ENCODE measurements at regions not wholly inside any gene's neighbourhood (a gene's known extent, or its start where the extent isn't known, plus 50 kb on each side); places are given as distances from the start of the nearest gene placed in this dataset.

DNA sequence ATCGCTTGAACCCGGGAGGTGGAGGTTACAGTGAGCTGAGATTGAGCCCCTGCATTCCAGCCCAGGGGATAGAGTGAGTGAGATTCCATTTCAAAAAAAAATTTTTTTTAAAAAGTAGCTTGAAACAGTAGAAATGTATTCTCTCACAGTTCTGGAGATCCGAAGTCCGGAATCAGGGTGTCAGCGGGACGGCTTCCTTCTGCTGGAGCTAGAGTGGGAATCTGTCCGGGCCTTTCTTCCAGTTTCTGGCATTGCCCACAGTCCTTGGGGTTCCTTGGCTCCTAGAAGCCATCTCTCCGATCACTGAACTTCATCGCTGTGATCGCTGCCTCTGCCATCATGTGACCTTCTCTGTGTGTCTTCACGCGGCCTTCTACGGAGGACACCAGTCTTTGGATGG, 181.2 kb upstream of the CIBAR2 start:
- DNase-seq (ENCODE audit: low spot score): no peak

DNA sequence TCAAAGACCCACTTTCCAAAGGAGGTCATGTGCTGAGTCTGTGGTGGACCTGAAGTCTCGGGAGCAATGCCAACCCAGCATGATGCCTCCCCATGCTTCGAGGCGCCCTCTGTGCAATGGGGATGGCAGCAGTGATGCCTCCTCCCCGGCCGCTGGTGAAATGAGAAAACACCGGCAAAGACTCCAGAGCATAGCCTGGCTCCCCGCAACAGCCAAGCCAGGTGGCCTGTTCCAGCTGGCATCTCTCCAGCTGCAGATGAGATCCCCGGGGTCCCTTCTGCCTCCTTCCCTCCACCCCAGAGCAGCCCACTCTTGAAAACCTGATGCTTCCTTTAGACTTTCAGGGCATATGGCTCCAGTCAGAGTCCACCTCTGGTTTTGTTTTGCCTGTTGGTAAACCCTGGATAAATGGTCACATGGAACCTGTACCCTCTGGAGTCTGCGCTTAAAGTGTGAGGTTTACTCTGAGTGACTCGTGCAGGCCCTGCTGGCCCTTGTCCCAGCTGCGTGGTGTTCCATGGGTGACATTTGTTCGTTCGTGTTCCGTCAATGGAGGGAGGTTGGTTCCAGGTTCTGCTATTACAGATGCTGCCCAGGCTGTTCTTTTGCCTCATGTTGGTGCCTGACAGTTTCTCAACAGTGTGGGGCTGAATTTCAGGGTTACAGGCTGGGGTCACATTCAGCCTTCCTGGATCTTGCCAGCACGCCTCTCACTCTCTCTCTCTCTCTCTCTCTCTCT, 181.8 kb upstream of the CIBAR2 start:
- DNase-seq (ENCODE audit: low spot score): no peak

DNA sequence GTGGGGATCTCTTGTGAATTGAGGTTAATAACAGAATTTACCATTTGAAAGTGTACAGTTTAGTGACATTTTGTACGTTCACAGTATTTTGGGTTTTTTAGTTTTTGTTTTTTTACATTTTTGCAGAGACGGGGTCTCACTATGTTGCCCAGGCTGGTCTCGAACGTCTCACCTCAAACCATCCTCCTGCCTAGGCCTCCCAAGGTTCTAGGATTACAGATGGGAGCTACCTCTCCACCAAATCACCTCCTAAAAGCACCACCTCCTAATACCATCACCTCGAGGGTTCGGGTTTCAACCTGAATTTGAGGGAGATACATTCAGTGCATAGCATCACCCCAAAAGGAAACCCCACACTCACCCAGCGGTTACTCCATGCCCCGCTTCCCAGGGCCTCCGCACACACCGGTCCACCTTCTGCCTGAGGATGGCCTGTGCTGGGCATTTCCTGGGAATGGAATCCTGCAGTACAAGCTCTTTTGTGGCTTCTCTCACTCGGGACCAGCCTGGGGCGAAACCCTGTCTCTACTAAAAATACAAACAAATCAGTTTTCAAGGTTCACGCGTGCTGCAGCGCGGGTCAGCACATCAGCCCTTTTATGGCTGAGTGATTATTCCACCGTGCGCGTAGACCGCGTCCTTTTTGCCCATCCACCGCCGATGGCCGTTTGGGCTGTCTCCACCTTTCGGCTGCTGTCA, 182.7 kb upstream of the CIBAR2 start:
- DNase-seq (ENCODE audit: low spot score): no peak

- peak; percentile 64 for DNase-seq (ENCODE audit: low spot score)
These were observed 184.8 kb upstream of the CIBAR2 start for GRCh38 chr16:85296859-85297660.

DNA sequence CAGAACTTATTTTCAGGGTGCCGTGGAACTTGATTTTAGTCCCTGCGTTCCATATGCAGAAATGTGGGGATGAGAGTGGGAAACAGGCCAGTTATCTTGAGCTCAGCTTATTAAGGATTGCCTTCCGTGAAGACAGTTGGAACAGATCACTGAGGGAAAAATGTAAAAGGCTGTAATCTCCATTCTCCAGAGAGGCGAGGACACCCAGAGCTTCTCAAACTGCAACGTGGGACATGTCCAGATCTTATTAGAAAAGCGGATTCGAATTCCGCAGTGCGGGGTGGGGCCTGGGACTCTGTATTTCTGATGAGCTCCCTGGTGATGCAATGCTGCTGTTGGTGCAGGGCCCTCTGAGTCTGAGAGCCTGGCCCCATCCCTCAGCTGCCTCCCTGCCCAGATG, 185.6 kb upstream of the CIBAR2 start:
- no peak for DNase-seq (ENCODE audit: low spot score)

- no peak for DNase-seq (ENCODE audit: low spot score)
These were observed 188.2 kb upstream of the CIBAR2 start for GRCh38 chr16:85300406-85300968.

DNA sequence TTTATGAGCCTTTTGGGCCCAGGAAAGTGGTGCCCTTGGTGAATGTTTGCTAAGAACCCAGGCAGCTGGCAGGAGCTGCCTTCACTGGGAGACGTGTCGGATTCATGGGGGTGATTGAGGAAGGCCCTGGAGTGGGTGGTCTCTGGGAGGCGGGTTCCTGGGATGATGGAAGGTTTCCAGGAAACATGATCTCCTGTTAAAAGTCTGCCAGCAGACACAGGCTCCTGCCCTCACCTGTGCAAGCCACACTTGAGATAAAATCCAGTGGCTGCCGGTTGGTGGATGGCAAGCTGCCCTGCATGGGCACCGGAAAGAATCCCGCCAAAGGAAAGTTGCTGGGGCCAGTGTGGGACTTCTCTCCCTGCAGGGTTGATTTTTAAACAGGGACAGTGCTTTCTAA, 189.0 kb upstream of the CIBAR2 start:
- DNase-seq (ENCODE audit: low spot score): no peak

GRCh38 chr16:85302018-85302847, 190.0 kb upstream of the CIBAR2 start:
- DNase-seq (ENCODE audit: low spot score): no peak

DNA sequence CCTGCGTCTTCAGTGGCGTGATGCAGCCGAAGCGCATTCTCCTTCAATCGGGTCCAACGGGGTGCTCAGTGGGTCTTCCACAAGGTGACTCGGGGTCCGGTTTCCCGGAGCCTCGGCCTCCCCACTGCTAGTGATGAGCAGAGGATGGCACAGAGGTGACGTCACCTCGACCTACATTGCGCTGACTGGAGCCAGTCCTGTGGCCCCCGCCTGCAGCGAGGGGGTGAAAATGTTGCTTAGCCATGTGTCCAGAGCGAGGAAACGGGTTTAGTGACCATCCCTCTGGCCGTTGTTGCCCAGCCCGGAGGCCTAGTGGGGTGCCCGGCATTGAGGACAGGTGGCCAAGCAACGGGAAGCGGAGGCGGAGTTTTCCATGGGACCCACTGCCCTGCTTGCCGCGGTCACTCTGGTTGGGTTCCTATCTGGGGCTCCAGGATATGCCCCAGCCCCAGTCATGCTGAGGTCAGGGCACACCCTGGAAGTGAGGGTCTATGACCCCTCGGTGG, 190.6 kb upstream of the CIBAR2 start:
- DNase-seq (ENCODE audit: low spot score): no peak

DNA sequence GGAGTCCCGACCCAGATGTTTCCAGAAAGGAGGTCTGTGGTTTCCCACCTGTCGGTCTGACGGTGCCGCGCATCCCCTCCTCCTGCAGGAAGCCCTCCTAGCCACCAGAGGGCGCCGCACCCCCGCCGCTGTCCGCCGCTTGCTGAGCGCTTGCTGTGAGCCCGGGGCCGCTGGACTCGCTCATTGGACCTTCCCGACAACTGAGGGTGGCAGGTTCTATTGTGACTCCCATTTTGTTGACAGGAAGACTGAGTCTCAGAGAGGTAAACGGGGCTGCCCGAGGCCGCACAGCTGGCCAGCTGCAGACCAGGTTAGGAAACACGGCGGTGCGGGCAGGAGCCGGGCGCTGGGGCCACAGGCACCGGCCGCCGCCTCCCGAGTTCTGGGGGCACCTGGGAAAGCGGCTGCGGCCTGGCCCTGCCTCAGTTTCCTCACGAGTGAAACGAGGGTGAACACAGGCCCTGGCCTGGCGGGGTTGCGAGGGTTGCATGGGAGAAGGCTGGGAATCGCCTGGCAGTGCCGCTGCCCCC, 191.1 kb upstream of the CIBAR2 start:
- peak; percentile 84 for DNase-seq (ENCODE audit: low spot score)

- peak; percentile 32 for DNase-seq (ENCODE audit: low spot score)
These were observed 192.1 kb upstream of the CIBAR2 start for GRCh38 chr16:85304337-85304736.

DNA sequence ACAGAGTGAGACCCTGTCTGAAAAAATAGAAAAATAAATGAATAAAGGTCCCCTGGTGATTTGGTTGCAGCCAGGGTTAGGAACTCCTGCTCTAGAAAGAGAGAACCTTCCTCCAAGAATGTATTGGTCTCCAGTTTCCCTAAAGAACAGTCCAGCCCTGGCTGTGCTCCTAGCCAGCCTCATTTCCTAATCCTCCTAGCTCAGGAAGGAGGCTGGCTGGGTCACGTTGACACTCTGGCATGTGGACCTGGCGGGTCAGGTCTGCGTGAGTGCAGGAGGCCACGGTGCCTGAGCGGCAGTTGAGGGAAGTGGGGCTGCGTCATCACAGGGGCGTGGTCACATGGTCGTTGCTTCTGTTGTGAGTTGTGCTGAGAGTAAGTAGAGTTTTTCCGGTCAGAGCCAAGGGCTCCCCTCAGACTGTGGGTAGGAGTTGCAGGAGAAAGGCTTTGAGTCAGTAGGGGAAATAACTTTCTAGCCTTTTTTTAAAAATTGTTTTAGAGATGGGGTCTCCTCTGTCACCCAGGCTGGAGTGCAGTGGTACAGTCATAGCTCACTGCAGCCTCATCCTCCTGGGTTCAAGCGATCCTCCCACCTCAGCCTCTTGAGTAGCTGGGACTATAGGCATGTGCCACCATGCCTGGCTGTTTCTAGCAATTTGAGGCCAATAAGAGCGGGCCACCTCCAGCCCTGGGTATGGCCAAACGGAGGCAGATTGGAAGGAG, 194.0 kb upstream of the CIBAR2 start:
- peak; percentile 83 for DNase-seq (ENCODE audit: low spot score)

- no peak for DNase-seq (ENCODE audit: low spot score)
These were observed 194.7 kb upstream of the CIBAR2 start for GRCh38 chr16:85306793-85307551.

DNA sequence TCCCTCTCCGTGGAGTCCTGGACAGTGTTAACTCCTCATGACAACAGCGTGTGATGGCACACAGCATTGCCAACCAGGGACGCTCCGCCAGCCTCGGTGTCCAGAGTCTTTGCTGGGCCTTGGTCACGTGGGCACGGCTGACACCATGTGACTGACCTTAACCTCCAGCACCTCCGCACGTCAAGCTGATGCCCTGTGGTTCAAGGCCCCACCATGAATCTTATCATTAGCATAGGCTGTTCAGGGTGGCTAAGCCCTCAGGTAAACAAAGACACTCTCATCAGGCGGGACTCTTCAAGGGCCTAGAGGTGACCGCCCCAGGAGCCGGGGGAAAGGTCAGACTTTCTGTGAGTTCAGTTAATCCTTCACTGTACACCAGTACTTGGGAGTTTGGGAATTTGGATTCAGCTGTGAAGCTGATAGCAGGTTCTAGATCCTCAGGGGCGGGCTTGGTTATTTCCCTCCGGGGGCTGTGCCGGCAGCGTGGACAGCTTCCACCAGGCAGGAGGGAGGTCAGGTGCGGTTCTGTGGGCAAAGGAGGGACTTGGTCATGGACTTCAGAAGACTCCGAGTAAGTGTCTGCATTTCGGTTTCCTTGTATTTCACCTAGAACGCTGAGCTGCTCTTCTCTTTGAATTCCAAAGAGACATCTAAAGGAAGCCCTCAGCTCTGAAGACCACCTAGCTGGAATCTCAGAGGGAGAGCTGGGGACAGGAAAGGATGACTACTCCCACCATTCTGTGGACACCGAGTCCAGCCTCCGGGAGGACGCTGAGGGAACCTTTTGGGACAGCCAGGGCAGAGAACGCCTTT, 195.5 kb upstream of the CIBAR2 start:
- no peak for DNase-seq (ENCODE audit: low spot score)

DNA sequence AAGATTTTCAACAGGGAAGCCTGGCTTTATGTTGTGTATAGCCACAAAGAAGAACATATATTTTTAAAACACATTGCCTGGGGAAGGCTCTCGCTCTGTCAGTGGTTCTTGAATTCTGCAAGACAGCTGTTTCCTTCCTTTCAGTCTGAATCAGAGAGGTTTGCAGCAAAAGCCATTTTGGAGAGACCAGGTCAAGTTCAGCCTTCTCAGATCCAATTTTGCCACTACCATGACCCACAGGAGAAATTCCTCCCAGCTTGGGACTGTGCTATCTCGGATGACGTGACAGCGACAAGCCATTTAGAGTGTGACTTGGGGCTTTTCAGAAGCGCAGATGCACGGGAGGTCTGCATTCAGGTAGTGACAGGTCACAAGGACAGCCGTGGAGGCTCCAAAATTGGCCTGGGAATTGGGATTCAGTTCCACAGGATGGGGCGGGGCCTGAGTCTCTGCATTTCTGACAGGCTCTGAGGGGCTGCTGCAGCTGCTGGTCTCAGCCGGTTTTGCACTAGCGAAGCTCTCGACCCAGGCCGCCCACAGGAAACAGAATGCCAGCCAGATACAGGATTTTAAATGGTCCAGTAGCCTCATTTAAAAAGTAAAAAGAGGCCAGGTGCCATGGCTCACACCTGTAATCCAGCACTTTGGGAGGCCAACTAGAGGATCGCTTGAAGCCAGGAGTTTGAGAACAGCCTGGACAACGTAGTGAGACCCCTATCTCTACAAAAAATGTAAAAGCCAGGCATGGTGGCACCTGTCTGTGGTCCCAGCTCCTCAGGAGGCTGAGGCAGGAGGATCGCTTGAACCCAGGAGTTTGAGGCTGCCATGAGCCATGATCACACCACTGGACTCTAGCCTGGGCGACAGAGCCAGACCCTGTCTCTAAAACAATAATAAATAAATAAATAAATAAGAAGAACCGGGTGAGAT, 196.6 kb upstream of the CIBAR2 start:
- DNase-seq (ENCODE audit: low spot score): no peak

GRCh38 chr16:85309656-85310587, 197.7 kb upstream of the CIBAR2 start:
- DNase-seq (ENCODE audit: low spot score): peak; percentile 77

All from germinal center (tissue), 1 donor.